Trophoblast cell (in vitro differentiated cells and primary cell): ENCODE measurements at regions not wholly inside any gene's neighbourhood (a gene's known extent, or its start where the extent isn't known, plus 50 kb on each side); places are given as distances from the start of the nearest gene placed in this dataset.

Experiments
- DNase-seq, 2 donors: peaks; one replicate each; pipeline ENCODE4 v3.0.0-alpha.2; 2016
- H2AFZ ChIP-seq: 2 replicates; pipeline ENCODE4 v1.6.1; 2013; ENCODE audit warnings: low read length, moderate library complexity, mild to moderate bottlenecking; ENCODE audit not compliant: insufficient read depth, poor library complexity
- H2AK5ac ChIP-seq: 2 replicates; pipeline ENCODE4 v1.6.1; 2013; ENCODE audit warnings: mild to moderate bottlenecking, low read length
- H2BK120ac ChIP-seq: 2 replicates; pipeline ENCODE4 v1.6.1; 2013; ENCODE audit warnings: low read length, mild to moderate bottlenecking, moderate library complexity; ENCODE audit not compliant: insufficient read depth, poor library complexity
- H2BK12ac ChIP-seq: 2 replicates; pipeline ENCODE4 v1.6.1; 2013; ENCODE audit warnings: mild to moderate bottlenecking, low read length, moderate library complexity
- H2BK5ac ChIP-seq: 2 replicates; pipeline ENCODE4 v1.6.1; 2013; ENCODE audit warnings: low read length, low read depth, moderate library complexity, mild to moderate bottlenecking; ENCODE audit not compliant: poor library complexity
- H3K14ac ChIP-seq: 2 replicates; pipeline ENCODE4 v1.6.1; 2013; ENCODE audit warnings: mild to moderate bottlenecking, low read length
- H3K18ac ChIP-seq: 2 replicates; pipeline ENCODE4 v1.6.1; 2013; ENCODE audit warnings: mild to moderate bottlenecking, low read length
- H3K23ac ChIP-seq: 2 replicates; pipeline ENCODE4 v1.6.1; 2013; ENCODE audit warnings: low read length
- H3K27ac ChIP-seq: 2 replicates; pipeline ENCODE4 v1.5.1; 2013; ENCODE audit warnings: low read depth, mild to moderate bottlenecking, inconsistent platforms, low read length, moderate library complexity
- H3K27me3 ChIP-seq: 2 replicates; pipeline ENCODE4 v1.6.1; 2013; ENCODE audit warnings: inconsistent platforms, mild to moderate bottlenecking, low read length, moderate library complexity; ENCODE audit not compliant: insufficient read depth
- H3K36me3 ChIP-seq, 2 experiments: 1 replicate in 1 of 2; 2 replicates in 1 of 2; pipeline ENCODE4 v1.6.1; 2013; ENCODE audit warnings: low read length in 2 of 2, mild to moderate bottlenecking in 2 of 2, moderate library complexity in 1 of 2; ENCODE audit not compliant: insufficient read depth in 2 of 2, control insufficient read depth in 1 of 2
- H3K4ac ChIP-seq: 2 replicates; pipeline ENCODE4 v1.6.1; 2013; ENCODE audit warnings: low read depth, mild to moderate bottlenecking, low read length, moderate library complexity
- H3K4me1 ChIP-seq, 2 experiments: 1 replicate in 1 of 2; 2 replicates in 1 of 2; pipeline ENCODE4 v1.6.1; 2013; ENCODE audit warnings: low read length in 2 of 2, mild to moderate bottlenecking in 2 of 2, moderate library complexity in 1 of 2; ENCODE audit not compliant: insufficient read depth in 2 of 2, control insufficient read depth in 1 of 2
- H3K4me2 ChIP-seq: 2 replicates; pipeline ENCODE4 v1.6.1; 2013; ENCODE audit warnings: inconsistent platforms, mild to moderate bottlenecking, low read length, moderate library complexity
- H3K4me3 ChIP-seq: 2 replicates; pipeline ENCODE4 v1.5.1; 2013; ENCODE audit warnings: mild to moderate bottlenecking, low read depth, low read length, inconsistent platforms
- H3K79me1 ChIP-seq: one replicate; pipeline ENCODE4 v1.6.1; 2013; ENCODE audit warnings: low read length
- H3K79me2 ChIP-seq: 2 replicates; pipeline ENCODE4 v1.6.1; 2013; ENCODE audit warnings: low read length, mild to moderate bottlenecking; ENCODE audit not compliant: control insufficient read depth, insufficient read depth, poor library complexity
- H3K9ac ChIP-seq: 2 replicates; pipeline ENCODE4 v1.6.1; 2013; ENCODE audit warnings: mild to moderate bottlenecking, low read length
- H3K9me3 ChIP-seq: 2 replicates; pipeline ENCODE4 v1.6.1; 2013; ENCODE audit warnings: low read depth, mild to moderate bottlenecking, control low read depth, inconsistent platforms, low read length; ENCODE audit not compliant: insufficient read depth
- H4K12ac ChIP-seq: 2 replicates; pipeline ENCODE4 v1.6.1; 2013; ENCODE audit warnings: low read depth, mild to moderate bottlenecking, low read length, moderate library complexity
- H4K8ac ChIP-seq: 2 replicates; pipeline ENCODE4 v1.6.1; 2013; ENCODE audit warnings: low read depth, mild to moderate bottlenecking, low read length, moderate library complexity
- H4K91ac ChIP-seq: one replicate; pipeline ENCODE4 v1.6.1; 2013; ENCODE audit warnings: low read depth, mild to moderate bottlenecking, low read length, moderate library complexity
- WGBS: extraction: QIAGEN DNeasy Blood & Tissue Kit; methylation state at CpG from one replicate; pipeline ENCODE4 v1.1.7; 2013; ENCODE audit warnings: missing lambda C conversion rate; ENCODE audit not compliant: insufficient read length, insufficient coverage; ENCODE audit errors: extremely low coverage; 5-methylcytosine and 5-hydroxymethylcytosine counted together

- Histone ChIP-seq H3K23ac (no peak overlapping the region), H2BK120ac (no peak overlapping the region), H3K18ac (no peak overlapping the region), H3K27ac (no peak overlapping the region), H4K91ac (no peak overlapping the region), H3K27me3 (no peaks in the 10 kb centered on the region), H3K79me2 (no peaks in the 10 kb centered on the region), H3K4me1 (no peaks in the 10 kb centered on the region), H3K4me3 (no peak overlapping the region), H2AK5ac (no peak overlapping the region), H2AFZ (no peak overlapping the region), H2BK5ac (no peak overlapping the region), H3K4ac (no peak overlapping the region), H3K4me2 (no peak overlapping the region), H3K79me1 (no peaks in the 10 kb centered on the region), H2BK12ac (no peak overlapping the region), H3K9ac (no peak overlapping the region), H3K14ac (no peak overlapping the region), H4K12ac (no peak overlapping the region), H3K9me3 (no peaks in the 10 kb centered on the region), H4K8ac (no peak overlapping the region), H3K36me3 (peaks cover 10 to 16% of the 10 kb centered on the region in 2 experiments)
- no CpG with 5 or more reads among the region's 1 CpG for WGBS
- no peak for DNase-seq
Measured at GRCh38 chr3:159892801-159893200, 95.8 kb upstream of the IL12A start.

- no CpG with 5 or more reads among the region's 4 CpGs for WGBS
- no peak overlapping the region for H3K4me3 ChIP-seq
- H2AK5ac ChIP-seq: no peak overlapping the region
- DNase-seq: no peak
- H2BK5ac ChIP-seq: no peak overlapping the region
- H3K27me3 ChIP-seq: no peaks in the 10 kb centered on the region
- no peak overlapping the region for H3K18ac ChIP-seq
- no peak overlapping the region for H3K23ac ChIP-seq
- H3K14ac ChIP-seq: no peak overlapping the region
- H3K27ac ChIP-seq: no peak overlapping the region
- H4K12ac ChIP-seq: no peak overlapping the region
- H3K4me1 ChIP-seq: peaks cover 0 to 3% of the 10 kb centered on the region in 2 experiments
- peaks cover 10 to 19% of the 10 kb centered on the region in 2 experiments for H3K36me3 ChIP-seq
- H2BK12ac ChIP-seq: no peak overlapping the region
- H2BK120ac ChIP-seq: no peak overlapping the region
- H3K4ac ChIP-seq: no peak overlapping the region
- H3K9me3 ChIP-seq: no peaks in the 10 kb centered on the region
- H4K91ac ChIP-seq: no peak overlapping the region
- no peak overlapping the region for H3K9ac ChIP-seq
- H3K79me1 ChIP-seq: no peaks in the 10 kb centered on the region
- H2AFZ ChIP-seq: no peak overlapping the region
- H4K8ac ChIP-seq: no peak overlapping the region
- no peak overlapping the region for H3K4me2 ChIP-seq
- H3K79me2 ChIP-seq: no peaks in the 10 kb centered on the region
Measured at GRCh38 chr3:159894386-159894785, 94.2 kb upstream of the IL12A start.

- Histone ChIP-seq H3K4ac (no peak overlapping the region), H3K79me1 (no peaks in the 10 kb centered on the region), H3K14ac (no peak overlapping the region), H3K27me3 (no peaks in the 10 kb centered on the region), H3K18ac (no peak overlapping the region), H4K91ac (no peak overlapping the region), H2AK5ac (no peak overlapping the region), H3K4me1 (peaks cover 0 to 3% of the 10 kb centered on the region in 2 experiments), H3K9ac (no peak overlapping the region), H2BK5ac (no peak overlapping the region), H3K4me3 (no peak overlapping the region), H3K9me3 (no peaks in the 10 kb centered on the region), H2BK120ac (no peak overlapping the region), H3K4me2 (no peak overlapping the region), H3K79me2 (no peaks in the 10 kb centered on the region), H4K8ac (no peak overlapping the region), H3K27ac (no peak overlapping the region), H4K12ac (no peak overlapping the region), H3K36me3 (peaks cover 10 to 19% of the 10 kb centered on the region in 2 experiments), H2BK12ac (no peak overlapping the region), H3K23ac (no peak overlapping the region), H2AFZ (no peak overlapping the region)
- no CpG with 5 or more reads among the region's 2 CpGs for WGBS
- DNase-seq: no peak
Measured at GRCh38 chr3:159895430-159895829, 93.2 kb upstream of the IL12A start.

GRCh38 chr3:159896543-159896942 lies 92.1 kb upstream of the IL12A start:
- peaks cover 9 to 19% of the 10 kb centered on the region in 2 experiments for H3K36me3 ChIP-seq
- H3K18ac ChIP-seq: no peak overlapping the region
- H3K4me1 ChIP-seq: peaks cover 0 to 3% of the 10 kb centered on the region in 2 experiments
- H2BK12ac ChIP-seq: no peak overlapping the region
- H2AFZ ChIP-seq: no peak overlapping the region
- no peak overlapping the region for H3K4ac ChIP-seq
- H3K79me1 ChIP-seq: no peaks in the 10 kb centered on the region
- no peak for DNase-seq
- no peak overlapping the region for H3K9ac ChIP-seq
- no peak overlapping the region for H2BK120ac ChIP-seq
- H3K14ac ChIP-seq: no peak overlapping the region
- no peak overlapping the region for H2BK5ac ChIP-seq
- H3K27me3 ChIP-seq: no peaks in the 10 kb centered on the region
- no CpG with 5 or more reads among the region's 1 CpG for WGBS
- H3K79me2 ChIP-seq: no peaks in the 10 kb centered on the region
- no peak overlapping the region for H3K27ac ChIP-seq
- no peaks in the 10 kb centered on the region for H3K9me3 ChIP-seq
- H3K4me3 ChIP-seq: no peak overlapping the region
- H4K8ac ChIP-seq: no peak overlapping the region
- no peak overlapping the region for H3K23ac ChIP-seq
- H4K91ac ChIP-seq: no peak overlapping the region
- no peak overlapping the region for H3K4me2 ChIP-seq
- H2AK5ac ChIP-seq: no peak overlapping the region
- no peak overlapping the region for H4K12ac ChIP-seq
